ENCODE measurements at regions not wholly inside any gene's neighbourhood (a gene's known extent, or its start where the extent isn't known, plus 50 kb on each side); places are given as distances from the start of the nearest gene placed in this dataset.
A peak's percentile ranks its signal among the peaks of the same experiment; 100 is the strongest.

- TF ChIP-seq CTCF (IDR thresholded peaks at IDR 0.05) (no peak), POLR2A (IDR thresholded peaks at IDR 0.05) (no peak)
- intact Hi-C loops (cut with DNase I): no loop called here
- Histone ChIP-seq H3K4me3 (no peak overlapping the region), H3K9me3 (no peaks in the 10 kb centered on the region), H3K4me1 (peaks cover 0 to 60% (median 41%) of the 10 kb centered on the region in 12 donors), H3K36me3 (no peaks in the 10 kb centered on the region), H3K27ac (peak overlapping the region in 8 of 12 donors; percentile 10 to 90 (median 67)), H3K27me3 (no peaks in the 10 kb centered on the region)
- ATAC-seq (no peak), DNase-seq (no peak)
Observed at GRCh38 chr2:55101466-55101865, 51.2 kb upstream of the RTN4 start.

- intact Hi-C loops (cut with DNase I): loop anchor here in 2 of 10 donors (5.0 to 10.0 kb wide), 2 partner anchors 48 to 55 kb away; partner anchors contain the start of gene RTN4 (in 1 of the 2)
- H3K27ac ChIP-seq: peak overlapping the region; percentile 45 to 90 (median 71)
- H3K4me1 ChIP-seq: peaks cover 0 to 62% (median 43%) of the 10 kb centered on the region in 12 donors
- no peaks in the 10 kb centered on the region for H3K9me3 ChIP-seq
- no peak for DNase-seq
- 25 to 49% (median 41%) methylated on average over 5 of the region's 5 CpGs for WGBS, 4 donors
- TF ChIP-seq CTCF (IDR thresholded peaks at IDR 0.05) (no peak), POLR2A (IDR thresholded peaks at IDR 0.05) (no peak)
- H3K36me3 ChIP-seq: no peaks in the 10 kb centered on the region
- peak; percentile 30 to 69 (median 63) for ATAC-seq
- H3K27me3 ChIP-seq: no peaks in the 10 kb centered on the region
- peak overlapping the region in 2 of 12 donors; percentile 11 to 13 for H3K4me3 ChIP-seq
Observed at GRCh38 chr2:55099878-55100820, 49.9 kb upstream of the RTN4 start.
